ENCODE measurements at regions not wholly inside any gene's neighbourhood (a gene's known extent, or its start where the extent isn't known, plus 50 kb on each side); places are given as distances from the start of the nearest gene placed in this dataset.

DNA sequence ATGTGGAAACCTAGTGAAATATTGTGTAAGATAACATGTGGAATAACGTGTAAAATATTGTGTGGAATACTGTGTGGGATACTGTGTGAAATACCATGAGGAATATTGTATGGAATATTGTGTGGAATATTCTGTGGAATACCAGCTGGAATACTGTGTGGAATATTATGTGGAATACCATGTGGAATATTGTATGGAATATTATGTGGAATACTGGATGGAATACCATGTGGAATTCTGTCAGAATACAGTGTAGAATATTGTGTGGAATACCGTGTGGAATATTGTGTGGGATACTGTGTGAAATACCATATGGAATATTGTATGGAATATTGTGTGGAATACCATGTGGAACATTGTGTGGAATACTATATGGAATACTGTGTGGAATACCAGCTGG, 134.6 kb upstream of the CHST15 start:
- Histone ChIP-seq H3K9me3 (no peaks in the 10 kb centered on the region), H3K4me3 (no peak overlapping the region), H3K27ac (replicated peaks in 1 of 4) (no peak overlapping the region), H3K27me3 (no peaks in the 10 kb centered on the region), H3K36me3 (no peaks in the 10 kb centered on the region), H3K4me1 (peaks cover 0 to 18% (median 13%) of the 10 kb centered on the region in 4 donors)
- TF ChIP-seq CTCF (IDR thresholded peaks at IDR 0.05) (no peak), POLR2A (IDR thresholded peaks at IDR 0.05; ENCODE audit: low read depth) (no peak), EP300 (IDR thresholded peaks at IDR 0.05) (no peak), POLR2AphosphoS5 (IDR thresholded peaks at IDR 0.05) (no peak)
- WGBS: 82% methylated on average over 2 of the region's 2 CpGs
- intact Hi-C loops (cut with DNase I): no loop called here
- no peak for DNase-seq (ENCODE audit: extremely low spot score)

GRCh38 chr10:124227055-124227975, 133.9 kb upstream of the CHST15 start:
- Histone ChIP-seq H3K36me3 (no peaks in the 10 kb centered on the region), H3K27me3 (no peaks in the 10 kb centered on the region), H3K4me1 (peaks cover 0 to 12% (median 12%) of the 10 kb centered on the region in 4 donors), H3K27ac (replicated peaks in 1 of 4) (no peak overlapping the region), H3K4me3 (no peak overlapping the region), H3K9me3 (no peaks in the 10 kb centered on the region)
- intact Hi-C loops (cut with DNase I): no loop called here
- 76% methylated on average over 13 of the region's 13 CpGs for WGBS
- no peak for DNase-seq (ENCODE audit: extremely low spot score)
- TF ChIP-seq POLR2AphosphoS5 (IDR thresholded peaks at IDR 0.05) (no peak), POLR2A (IDR thresholded peaks at IDR 0.05; ENCODE audit: low read depth) (no peak), CTCF (IDR thresholded peaks at IDR 0.05) (no peak), EP300 (IDR thresholded peaks at IDR 0.05) (no peak)

DNA sequence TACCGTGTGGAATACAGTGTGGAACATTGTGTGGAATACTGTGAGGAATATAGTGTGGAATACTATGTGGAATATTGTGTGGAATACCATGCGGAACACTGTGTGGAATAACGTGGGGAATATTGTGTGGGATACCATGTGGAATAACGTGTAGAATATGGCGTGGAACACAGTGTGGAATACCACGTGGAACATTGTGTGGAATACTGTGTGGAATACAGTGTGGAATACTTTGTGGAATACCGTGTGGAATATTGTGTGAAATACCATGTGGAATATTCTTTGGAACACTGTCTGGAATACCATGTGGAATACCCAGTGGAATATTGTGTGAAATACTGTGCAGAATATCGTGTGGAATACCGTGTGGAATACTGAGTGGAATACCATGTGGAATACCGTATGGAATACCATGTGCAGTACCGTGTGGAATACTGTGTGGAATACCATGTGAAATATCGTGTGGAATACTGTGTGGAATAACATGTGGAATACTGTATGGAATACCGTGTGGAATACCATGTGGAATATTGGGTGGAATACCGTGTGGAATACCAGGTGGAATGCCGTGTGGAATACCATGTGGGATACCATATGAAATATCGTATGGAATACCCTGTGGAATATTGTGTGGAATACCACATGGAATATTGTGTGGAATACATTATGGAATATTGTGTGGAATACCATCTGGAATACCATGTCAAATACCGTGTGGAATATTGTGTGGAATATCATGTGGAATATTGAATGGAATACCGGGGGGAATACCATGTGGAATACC, 133.1 kb upstream of the CHST15 start:
- WGBS: 88% methylated on average over 18 of the region's 18 CpGs
- H3K27me3 ChIP-seq: no peaks in the 10 kb centered on the region
- peaks cover 0 to 20% (median 19%) of the 10 kb centered on the region in 4 donors for H3K4me1 ChIP-seq
- no peaks in the 10 kb centered on the region for H3K36me3 ChIP-seq
- intact Hi-C loops (cut with DNase I): no loop called here
- H3K4me3 ChIP-seq: no peak overlapping the region
- H3K27ac ChIP-seq (replicated peaks in 1 of 4): no peak overlapping the region
- H3K9me3 ChIP-seq: no peaks in the 10 kb centered on the region
- DNase-seq (ENCODE audit: extremely low spot score): no peak
- TF ChIP-seq EP300 (IDR thresholded peaks at IDR 0.05): no peak
- no peak for TF ChIP-seq POLR2A (IDR thresholded peaks at IDR 0.05; ENCODE audit: low read depth)
- no peak for TF ChIP-seq POLR2AphosphoS5 (IDR thresholded peaks at IDR 0.05)
- TF ChIP-seq CTCF (IDR thresholded peaks at IDR 0.05): no peak

- Histone ChIP-seq H3K36me3 (no peaks in the 10 kb centered on the region), H3K9me3 (no peaks in the 10 kb centered on the region), H3K27me3 (no peaks in the 10 kb centered on the region), H3K4me3 (no peak overlapping the region), H3K27ac (replicated peaks in 1 of 4) (no peak overlapping the region), H3K4me1 (peaks cover 0 to 27% (median 25%) of the 10 kb centered on the region in 4 donors)
- DNase-seq (ENCODE audit: extremely low spot score): no peak
- 87% methylated on average over 15 of the region's 15 CpGs for WGBS
- intact Hi-C loops (cut with DNase I): no loop called here
- TF ChIP-seq EP300 (IDR thresholded peaks at IDR 0.05) (no peak), POLR2A (IDR thresholded peaks at IDR 0.05; ENCODE audit: low read depth) (no peak)
Measured at GRCh38 chr10:124225467-124226270, 132.3 kb upstream of the CHST15 start.

Measured in esophagus muscularis mucosa (tissue), 4 donors.